ENCODE measurements at regions not wholly inside any gene's neighbourhood (a gene's known extent, or its start where the extent isn't known, plus 50 kb on each side); places are given as distances from the start of the nearest gene placed in this dataset.

DNA sequence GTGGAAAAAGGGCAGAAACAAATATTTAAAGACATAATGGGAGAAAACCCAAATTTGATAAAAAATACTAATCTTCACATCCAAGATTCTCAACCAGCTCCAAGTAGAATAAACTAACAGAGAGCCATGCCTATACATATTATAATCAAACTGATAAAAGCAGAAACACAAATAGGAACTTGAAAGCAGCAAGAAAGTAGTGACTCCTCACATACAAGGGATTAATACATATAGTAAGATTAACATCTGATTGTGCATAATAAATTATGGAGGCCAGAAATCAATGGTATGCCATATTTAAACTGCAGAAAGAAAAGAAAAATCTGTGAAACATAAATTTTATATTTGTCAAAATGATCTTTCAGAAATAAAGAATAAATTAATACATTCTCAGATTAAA is 454.3 kb upstream of the PCDH10 start:
- TF ChIP-seq, protein P1, sequence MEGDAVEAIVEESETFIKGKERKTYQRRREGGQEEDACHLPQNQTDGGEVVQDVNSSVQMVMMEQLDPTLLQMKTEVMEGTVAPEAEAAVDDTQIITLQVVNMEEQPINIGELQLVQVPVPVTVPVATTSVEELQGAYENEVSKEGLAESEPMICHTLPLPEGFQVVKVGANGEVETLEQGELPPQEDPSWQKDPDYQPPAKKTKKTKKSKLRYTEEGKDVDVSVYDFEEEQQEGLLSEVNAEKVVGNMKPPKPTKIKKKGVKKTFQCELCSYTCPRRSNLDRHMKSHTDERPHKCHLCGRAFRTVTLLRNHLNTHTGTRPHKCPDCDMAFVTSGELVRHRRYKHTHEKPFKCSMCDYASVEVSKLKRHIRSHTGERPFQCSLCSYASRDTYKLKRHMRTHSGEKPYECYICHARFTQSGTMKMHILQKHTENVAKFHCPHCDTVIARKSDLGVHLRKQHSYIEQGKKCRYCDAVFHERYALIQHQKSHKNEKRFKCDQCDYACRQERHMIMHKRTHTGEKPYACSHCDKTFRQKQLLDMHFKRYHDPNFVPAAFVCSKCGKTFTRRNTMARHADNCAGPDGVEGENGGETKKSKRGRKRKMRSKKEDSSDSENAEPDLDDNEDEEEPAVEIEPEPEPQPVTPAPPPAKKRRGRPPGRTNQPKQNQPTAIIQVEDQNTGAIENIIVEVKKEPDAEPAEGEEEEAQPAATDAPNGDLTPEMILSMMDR (conservative IDR thresholded peaks at IDR 0.05) = no peak
- TF ChIP-seq EZH2 (IDR thresholded peaks at IDR 0.05; ENCODE audit: low read depth) = no peak

All from PC-9 (cell line).